Lung microvascular endothelial cell (primary cell): ENCODE measurements at regions not wholly inside any gene's neighbourhood (a gene's known extent, or its start where the extent isn't known, plus 50 kb on each side); places are given as distances from the start of the nearest gene placed in this dataset.

ENCODE experiments used
- DNase-seq, 2 donors: peaks; one replicate each; pipeline versions ENCODE4 v3.0.0 to v3.0.0-alpha.2; 2010; ENCODE audit warnings: low read depth in 2 of 2

DNA sequence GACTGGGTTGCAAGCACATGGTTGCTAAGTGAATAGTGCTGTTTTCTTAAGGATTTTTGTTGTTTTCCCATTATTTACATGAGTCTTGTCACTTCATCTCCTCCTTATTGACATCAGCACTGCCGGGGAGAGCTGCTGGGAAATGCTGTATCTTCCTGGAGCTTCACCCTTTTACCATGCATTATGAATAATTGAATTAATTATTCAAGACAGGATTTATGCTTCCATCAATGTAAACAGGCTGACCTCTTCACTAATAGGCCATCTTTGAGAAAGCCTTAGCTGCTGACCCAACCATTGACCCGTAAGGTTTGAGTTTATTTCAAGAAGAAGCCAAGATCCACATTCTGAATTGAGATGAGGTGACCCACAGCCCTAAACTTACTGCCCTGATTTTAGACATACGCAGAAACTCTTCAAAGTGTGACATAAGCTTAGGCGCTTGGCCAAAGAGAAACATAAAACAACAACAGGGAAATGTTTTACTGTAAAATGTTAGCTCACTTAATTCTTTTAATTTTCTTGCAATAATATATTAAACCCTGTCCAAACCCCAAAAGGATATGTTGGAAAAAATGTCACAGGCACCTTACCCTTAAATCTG, 365.5 kb upstream of the SYT4 start:
- DNase-seq = no peak

- no peak for DNase-seq
Observed at GRCh38 chr18:43648002-43648401, 370.7 kb upstream of the SYT4 start.

GRCh38 chr18:43649649-43650357, 372.5 kb upstream of the SYT4 start:
- DNase-seq = no peak

GRCh38 chr18:43650426-43650825, 373.1 kb upstream of the SYT4 start:
- DNase-seq = no peak

DNA sequence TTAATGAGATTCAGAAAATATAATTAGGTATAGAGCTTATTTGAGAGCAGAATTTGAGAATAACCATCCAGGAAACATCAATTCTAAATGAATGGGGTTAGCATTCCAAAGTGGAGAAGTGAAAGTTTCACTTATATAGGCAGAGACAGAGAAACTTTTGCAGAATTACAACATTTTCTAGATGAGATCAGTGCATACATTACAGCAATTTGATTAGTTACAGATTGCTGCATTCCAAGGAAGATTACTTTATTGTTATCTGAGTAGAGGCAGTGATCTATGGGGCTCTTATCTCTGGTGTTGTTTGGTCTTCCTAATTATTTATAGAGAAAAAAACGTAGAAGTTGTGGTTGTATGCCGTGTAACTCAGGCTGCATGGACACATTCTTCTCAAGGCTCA, 373.8 kb upstream of the SYT4 start:
- DNase-seq = no peak

- DNase-seq = no peak
Observed at GRCh38 chr18:43656547-43656946, 379.3 kb upstream of the SYT4 start.

GRCh38 chr18:43661570-43661969, 384.3 kb upstream of the SYT4 start:
- DNase-seq = peak; percentile 26 to 34

GRCh38 chr18:43662657-43663056, 385.4 kb upstream of the SYT4 start:
- DNase-seq = no peak

DNA sequence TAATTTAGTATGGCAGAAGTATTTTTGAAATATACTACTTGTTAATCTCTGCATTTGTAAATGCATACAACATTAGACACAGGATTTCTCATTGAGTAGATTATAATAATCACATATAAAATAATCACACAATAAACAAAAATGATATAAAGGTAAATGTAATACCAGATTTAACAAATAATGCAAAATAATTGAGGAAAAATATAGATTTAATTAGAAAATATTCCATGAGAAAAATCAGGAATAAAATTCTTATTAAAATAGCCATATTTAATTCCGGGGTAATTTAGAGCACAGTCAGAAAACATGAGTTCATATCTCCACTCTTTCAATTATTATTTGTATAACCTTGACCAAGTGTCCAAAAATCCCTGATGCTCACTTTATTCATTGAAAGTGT, 385.9 kb upstream of the SYT4 start:
- DNase-seq = no peak

DNA sequence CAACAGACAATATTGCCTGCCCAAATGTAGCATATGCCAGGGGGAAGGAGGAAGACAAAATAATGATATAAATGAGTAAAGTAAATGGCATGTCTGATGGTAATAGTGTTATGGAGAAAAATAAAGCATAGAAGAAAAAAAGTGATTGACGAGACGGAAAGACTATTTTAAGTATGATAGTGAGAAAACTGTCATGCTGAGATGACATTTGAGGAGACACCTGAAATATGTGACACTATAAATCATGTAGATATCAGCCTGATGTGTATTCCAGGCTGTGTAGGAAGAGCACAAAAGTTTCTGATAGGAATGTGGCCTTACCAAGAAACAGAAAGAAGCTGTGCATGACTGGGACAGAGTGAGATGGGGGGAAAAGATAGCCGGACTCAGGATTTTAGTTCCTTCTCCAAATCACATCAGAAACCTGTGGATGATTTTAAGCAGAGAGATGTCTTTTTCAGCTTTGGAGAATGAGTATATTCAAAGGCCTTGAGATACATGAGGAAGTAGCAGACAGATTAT, 387.3 kb upstream of the SYT4 start:
- DNase-seq = no peak

DNA sequence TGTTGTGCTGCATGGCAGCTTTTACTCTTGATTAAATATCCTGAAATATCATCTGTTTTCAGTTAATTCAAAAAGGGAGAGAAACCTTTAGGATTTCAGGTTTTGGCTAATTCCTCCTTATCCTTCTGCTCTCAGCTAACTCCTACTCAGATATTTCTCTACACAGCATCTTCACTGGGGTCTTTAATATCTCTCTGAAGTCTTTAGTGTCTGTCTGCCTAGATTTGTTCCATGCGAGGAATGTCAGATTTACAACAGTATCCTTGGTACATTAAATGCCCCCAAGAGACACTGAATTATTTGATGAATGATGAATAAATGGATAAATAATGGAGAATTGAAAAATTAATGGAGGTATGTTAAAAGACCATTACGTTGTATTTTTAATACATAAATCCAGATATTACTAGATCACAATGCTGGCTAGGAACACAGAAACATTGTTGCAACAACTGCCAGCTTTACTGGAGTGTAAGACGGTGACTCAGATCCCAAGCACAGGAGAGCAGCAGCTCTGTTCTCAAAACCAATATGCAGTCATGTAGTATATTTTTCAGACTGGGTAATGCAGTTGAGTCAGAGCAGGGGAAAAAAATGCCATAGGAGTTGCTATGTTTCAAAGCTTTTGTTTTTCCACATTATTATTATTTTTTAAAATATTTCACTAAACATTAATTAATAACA, 388.0 kb upstream of the SYT4 start:
- DNase-seq = no peak

DNA sequence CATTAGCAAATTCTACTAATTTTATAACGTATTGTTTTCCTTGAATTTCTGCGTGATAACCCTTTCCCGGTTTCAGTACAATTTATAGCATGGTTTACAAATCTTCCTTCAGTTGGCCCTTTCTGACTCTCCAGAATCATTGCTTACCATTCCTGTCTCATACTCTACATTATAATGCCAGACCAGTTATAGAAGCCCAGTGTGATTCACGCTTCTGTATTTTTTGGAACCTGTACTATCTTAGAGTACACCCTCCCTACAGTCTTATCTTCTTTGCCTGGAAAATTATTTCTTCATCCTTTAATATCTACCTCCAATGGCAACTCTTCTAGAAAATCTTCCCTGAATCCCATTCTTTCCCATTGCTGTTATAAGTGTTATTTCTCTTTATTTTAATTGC, 391.6 kb upstream of the SYT4 start:
- DNase-seq = no peak

DNA sequence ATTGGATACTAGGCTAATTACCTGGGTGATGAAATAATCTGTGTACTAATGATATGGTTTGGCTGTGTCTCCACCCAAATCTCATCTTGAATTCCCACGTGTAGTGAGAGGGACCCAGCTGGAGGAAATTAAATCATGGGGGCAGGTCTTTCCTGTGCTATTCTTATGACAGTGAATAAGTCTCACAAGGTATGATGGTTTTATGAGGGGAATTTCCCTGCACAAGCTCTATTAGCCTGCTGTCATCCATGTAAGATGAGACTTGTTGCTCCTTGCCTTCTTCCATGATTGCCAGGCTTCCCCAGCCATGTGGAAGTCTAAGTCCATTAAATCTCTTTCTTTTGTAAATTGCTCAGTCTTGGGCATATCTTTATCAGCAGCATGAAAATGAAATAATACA, 394.1 kb upstream of the SYT4 start:
- DNase-seq = no peak

- no peak for DNase-seq
Observed at GRCh38 chr18:43680096-43680495, 402.8 kb upstream of the SYT4 start.

DNA sequence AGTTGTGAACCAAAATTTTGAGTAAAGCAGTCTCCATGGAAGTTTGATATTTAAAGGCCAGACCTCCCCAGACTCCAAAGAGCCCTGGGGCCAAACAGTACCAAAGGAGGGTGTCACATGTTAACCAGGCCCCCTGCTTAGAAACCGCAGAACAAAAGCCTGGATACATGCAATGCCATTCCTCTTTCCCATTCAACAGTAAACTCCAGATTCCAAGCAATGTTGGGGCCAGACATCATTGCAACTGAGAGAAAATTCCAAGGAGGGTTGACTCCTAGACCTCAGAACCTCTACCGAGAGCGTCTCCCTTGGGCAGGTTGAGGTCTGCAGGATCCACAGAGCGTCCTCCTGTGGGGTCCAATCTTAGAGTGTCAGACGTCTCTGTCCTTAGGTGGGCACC, 404.4 kb upstream of the SYT4 start:
- no peak for DNase-seq

DNA sequence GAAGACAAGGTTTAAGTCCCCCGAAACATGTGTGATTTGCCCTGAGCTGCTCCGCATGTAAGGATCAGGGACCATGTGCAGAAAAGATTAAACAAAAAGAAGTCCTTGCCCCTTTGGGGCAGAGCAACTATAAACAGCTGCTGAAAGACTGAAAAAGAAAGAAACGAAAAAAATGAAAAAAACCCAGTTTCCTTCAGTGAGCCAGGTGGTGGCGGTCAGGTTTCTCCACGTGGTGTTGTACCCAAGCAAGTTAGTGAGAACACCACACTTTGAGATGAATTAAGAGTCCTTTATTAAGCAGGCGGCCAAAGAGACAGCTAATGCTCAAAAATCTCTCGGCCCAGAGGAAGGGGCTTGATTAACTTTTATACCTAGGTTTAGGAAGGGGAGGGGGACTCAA, 404.9 kb upstream of the SYT4 start:
- DNase-seq = no peak

DNA sequence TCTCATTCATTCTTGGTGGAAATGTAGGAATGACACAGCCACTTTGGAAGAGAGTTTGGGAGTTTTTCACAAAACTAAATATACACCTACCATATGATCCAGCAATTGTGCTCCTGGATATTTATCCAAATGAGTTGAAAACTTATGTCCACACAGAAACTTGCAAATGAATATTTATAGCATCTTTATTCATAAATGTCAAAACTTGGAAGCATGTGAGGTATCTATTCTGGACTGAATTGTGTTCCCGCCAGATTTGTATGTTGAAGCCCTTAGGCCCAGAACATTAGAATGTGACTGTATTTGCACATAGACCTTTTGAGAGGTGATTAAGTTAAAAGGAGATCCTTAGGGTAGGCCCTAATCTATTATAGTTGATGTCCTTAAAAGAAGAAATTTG, 409.4 kb upstream of the SYT4 start:
- DNase-seq = no peak

GRCh38 chr18:43692099-43692690, 414.9 kb upstream of the SYT4 start:
- DNase-seq = no peak

GRCh38 chr18:43702399-43702798, 425.1 kb upstream of the SYT4 start:
- no peak for DNase-seq

- no peak for DNase-seq
Observed at GRCh38 chr18:43703050-43703449, 425.8 kb upstream of the SYT4 start.

DNA sequence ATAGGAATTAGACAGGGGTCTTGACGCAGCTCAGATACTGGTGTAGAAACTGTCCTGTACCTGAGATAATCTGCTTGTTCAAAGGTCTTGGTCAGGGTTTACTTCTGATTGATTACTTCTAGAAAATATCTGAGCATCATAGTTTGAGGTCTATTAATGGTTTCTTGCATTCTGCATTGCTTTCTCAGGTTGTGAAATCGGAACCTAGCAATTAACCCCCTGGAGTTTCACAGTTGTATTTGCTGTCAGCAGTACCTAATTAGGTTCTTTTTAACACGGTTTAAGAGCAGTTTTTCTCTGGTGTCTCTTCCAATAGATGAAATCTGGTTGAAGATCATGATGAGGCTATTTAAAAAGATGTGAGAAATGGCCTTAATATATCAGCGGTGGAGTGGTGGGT, 428.6 kb upstream of the SYT4 start:
- DNase-seq = no peak

DNA sequence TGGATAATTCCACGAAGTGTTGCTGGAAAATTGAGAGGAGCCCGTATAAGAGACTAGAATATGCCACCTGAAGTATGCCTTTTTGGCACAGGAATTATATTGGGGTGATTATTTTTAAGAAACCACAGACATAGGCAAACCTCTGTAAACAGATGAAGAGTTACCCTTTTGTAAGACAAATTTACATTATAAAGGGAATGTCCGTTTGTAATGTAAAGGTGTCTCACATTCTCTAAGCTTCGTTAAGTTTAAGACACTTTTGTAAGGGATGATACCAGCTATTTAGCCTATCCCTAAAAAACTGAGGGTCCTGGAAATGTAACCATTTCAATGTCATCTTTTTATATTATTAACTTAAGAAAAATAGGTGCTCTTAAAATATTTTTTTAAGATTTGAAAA, 432.8 kb upstream of the SYT4 start:
- no peak for DNase-seq
